BLaER1 treated with 17β-estradiol and CSF1 and Interleukin-3, amounts not matched to agents 10 nM and 100 nM (cell line): ENCODE measurements at regions not wholly inside any gene's neighbourhood (a gene's known extent, or its start where the extent isn't known, plus 50 kb on each side); places are given as distances from the start of the nearest gene placed in this dataset.
"Not testable (repeated sequence)": the region's sequence is repeated elsewhere in the genome, so short reads cannot be mapped to it uniquely, and the experiment has no call there.

Experiments
- H3K27ac ChIP-seq, 11 experiments: shearing (Covaris generic); formaldehyde crosslinking; 2 replicates each; pipeline ENCODE4 v1.8.1; 2022
- H3K27me3 ChIP-seq, 11 experiments: shearing (Covaris generic); formaldehyde crosslinking; 2 replicates each; pipeline ENCODE4 v1.8.1; 2022
- H3K36me3 ChIP-seq, 11 experiments: shearing (Covaris generic); formaldehyde crosslinking; 2 replicates each; pipeline ENCODE4 v1.8.1; 2022
- H3K4me1 ChIP-seq, 10 experiments: shearing (Covaris generic); formaldehyde crosslinking; 2 replicates each; pipeline ENCODE4 v1.8.1; 2022
- H3K4me2 ChIP-seq, 11 experiments: shearing (Covaris generic); formaldehyde crosslinking; 2 replicates each; pipeline ENCODE4 v1.8.1; 2022
- H3K4me3 ChIP-seq, 10 experiments: shearing (Covaris generic); formaldehyde crosslinking; 2 replicates each; pipeline ENCODE4 v1.8.1; 2022
- H3K9ac ChIP-seq, 11 experiments: shearing (Covaris generic); formaldehyde crosslinking; 2 replicates each; pipeline ENCODE4 v1.8.1; 2022
- H3K9me3 ChIP-seq, 11 experiments: shearing (Covaris generic); formaldehyde crosslinking; replicated peaks in 1 of 11; 2 replicates each; pipeline ENCODE4 v1.8.1; 2022
- H4K20me1 ChIP-seq, 11 experiments: shearing (Covaris generic); formaldehyde crosslinking; 2 replicates each; pipeline ENCODE4 v1.8.1; 2022
- Cebpa-rat ChIP-seq, 11 experiments: shearing (Covaris generic); IDR thresholded peaks; 2 replicates each; pipeline ENCODE4 v1.8.1; 2022

- Histone ChIP-seq H3K4me1 (peaks cover 0 to 13% (median 7%) of the 10 kb centered on the region in 10 experiments; a peak in 10 of 20 replicates), H3K4me3 (no peak overlapping the region), H3K27me3 (no peaks in the 10 kb centered on the region), H4K20me1 (no peaks in the 10 kb centered on the region), H3K36me3 (no peaks in the 10 kb centered on the region), H3K9me3 (no peaks in the 10 kb centered on the region), H3K4me2 (no peak overlapping the region), H3K27ac (no peak overlapping the region), H3K9ac (no peak overlapping the region)
- no peak for TF ChIP-seq Cebpa-rat (IDR thresholded peaks at IDR 0.05)
These were observed 256.9 kb upstream of the CNTNAP5 start for GRCh38 chr2:123768233-123768632.

DNA sequence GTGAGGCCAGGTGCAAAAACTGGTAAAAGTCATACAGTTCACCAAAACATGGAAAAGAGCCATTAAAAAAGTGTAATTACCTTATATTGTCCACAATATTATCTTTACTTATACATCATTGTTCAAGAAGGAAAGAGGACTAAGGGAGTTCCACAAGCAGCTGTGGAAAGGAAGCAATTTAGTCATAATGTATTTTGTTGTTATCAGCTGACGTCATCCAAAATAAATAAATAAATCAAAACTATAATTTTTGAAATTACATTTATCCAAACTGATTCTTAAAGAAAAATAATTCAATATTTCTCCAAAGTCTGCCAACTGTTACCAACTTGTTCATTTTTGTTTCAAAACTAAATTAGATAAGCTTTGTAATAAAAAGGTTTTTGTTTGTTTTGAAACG lies 256.1 kb upstream of the CNTNAP5 start:
- Histone ChIP-seq H3K27me3 (no peaks in the 10 kb centered on the region), H3K9me3 (no peaks in the 10 kb centered on the region), H3K36me3 (no peaks in the 10 kb centered on the region), H3K9ac (no peak overlapping the region), H3K27ac (no peak overlapping the region), H3K4me2 (no peak overlapping the region), H3K4me3 (no peak overlapping the region), H4K20me1 (no peaks in the 10 kb centered on the region), H3K4me1 (peaks cover 0 to 13% (median 7%) of the 10 kb centered on the region in 10 experiments; a peak in 10 of 20 replicates)
- TF ChIP-seq Cebpa-rat (IDR thresholded peaks at IDR 0.05): no peak

- H3K27ac ChIP-seq: no peak overlapping the region
- H3K27me3 ChIP-seq: no peaks in the 10 kb centered on the region
- H3K4me2 ChIP-seq: peak overlapping the region in 4 of 11 experiments; percentile 6 to 28 (median 16); a peak in 3 of 22 replicates
- no peaks in the 10 kb centered on the region for H4K20me1 ChIP-seq
- no peaks in the 10 kb centered on the region for H3K36me3 ChIP-seq
- H3K9ac ChIP-seq: no peak overlapping the region
- H3K9me3 ChIP-seq: no peaks in the 10 kb centered on the region
- TF ChIP-seq Cebpa-rat (IDR thresholded peaks at IDR 0.05): no peak
- peaks cover 0 to 13% (median 7%) of the 10 kb centered on the region in 10 experiments; a peak in 10 of 20 replicates for H3K4me1 ChIP-seq
- H3K4me3 ChIP-seq: no peak overlapping the region
These were observed 253.9 kb upstream of the CNTNAP5 start for GRCh38 chr2:123770996-123771720.

- Histone ChIP-seq H3K9ac (no peak overlapping the region), H3K4me1 (peaks cover 0 to 13% (median 7%) of the 10 kb centered on the region in 10 experiments; a peak in 10 of 20 replicates), H3K36me3 (no peaks in the 10 kb centered on the region), H3K27me3 (no peaks in the 10 kb centered on the region), H4K20me1 (no peaks in the 10 kb centered on the region), H3K4me2 (peak overlapping the region in 4 of 11 experiments; percentile 6 to 28 (median 16); a peak in 3 of 22 replicates), H3K27ac (no peak overlapping the region), H3K4me3 (no peak overlapping the region), H3K9me3 (no peaks in the 10 kb centered on the region)
- TF ChIP-seq Cebpa-rat (IDR thresholded peaks at IDR 0.05): no peak
These were observed 253.0 kb upstream of the CNTNAP5 start for GRCh38 chr2:123771928-123772632.

- H3K4me1 ChIP-seq: peaks cover 0 to 2% (median 0%) of the 10 kb centered on the region in 10 experiments; a peak in 3 of 20 replicates
- no peak overlapping the region for H3K4me3 ChIP-seq
- no peak overlapping the region for H3K27ac ChIP-seq
- no peak overlapping the region for H3K4me2 ChIP-seq
- H3K27me3 ChIP-seq: no peaks in the 10 kb centered on the region
- no peaks in the 10 kb centered on the region for H4K20me1 ChIP-seq
- no peaks in the 10 kb centered on the region for H3K9me3 ChIP-seq
- no peaks in the 10 kb centered on the region for H3K36me3 ChIP-seq
- no peak for TF ChIP-seq Cebpa-rat (IDR thresholded peaks at IDR 0.05)
- H3K9ac ChIP-seq: no peak overlapping the region
These were observed 248.0 kb upstream of the CNTNAP5 start for GRCh38 chr2:123777116-123777515.

GRCh38 chr2:123783164-123783563 lies 241.9 kb upstream of the CNTNAP5 start:
- Histone ChIP-seq H3K9me3 (peaks cover 0 to 3% (median 0%) of the 10 kb centered on the region in 11 experiments; a peak in 2 of 22 replicates), H3K4me2 (no peak overlapping the region), H3K4me1 (no peaks in the 10 kb centered on the region), H4K20me1 (no peaks in the 10 kb centered on the region), H3K4me3 (no peak overlapping the region), H3K27ac (no peak overlapping the region), H3K36me3 (no peaks in the 10 kb centered on the region), H3K9ac (no peak overlapping the region), H3K27me3 (no peaks in the 10 kb centered on the region)
- TF ChIP-seq Cebpa-rat (IDR thresholded peaks at IDR 0.05): no peak

DNA sequence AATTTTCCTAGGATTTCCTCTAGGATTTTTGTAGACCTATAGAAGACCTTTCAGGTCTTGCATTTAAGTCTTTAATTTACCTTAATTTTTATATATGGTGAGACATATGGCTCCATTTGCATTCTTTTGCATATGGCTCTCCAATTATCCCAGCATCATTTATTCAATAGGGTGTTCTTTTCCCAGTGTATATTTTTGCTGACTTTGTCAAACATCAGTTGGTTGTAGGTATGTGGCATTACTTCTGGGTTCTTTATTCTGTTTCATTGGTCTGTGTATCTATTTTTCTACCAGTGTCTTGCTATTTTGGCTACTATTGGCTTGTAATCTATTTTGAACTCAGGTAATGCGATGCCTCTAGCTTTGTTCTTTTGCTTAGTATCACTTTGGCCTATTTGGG lies 239.8 kb upstream of the CNTNAP5 start:
- Histone ChIP-seq H4K20me1 (no peaks in the 10 kb centered on the region), H3K27ac (no peak overlapping the region), H3K9ac (no peak overlapping the region), H3K27me3 (no peaks in the 10 kb centered on the region), H3K9me3 (peaks cover 0 to 3% (median 0%) of the 10 kb centered on the region in 11 experiments; a peak in 2 of 22 replicates), H3K4me3 (no peak overlapping the region), H3K4me1 (no peaks in the 10 kb centered on the region), H3K4me2 (no peak overlapping the region), H3K36me3 (no peaks in the 10 kb centered on the region)
- no peak for TF ChIP-seq Cebpa-rat (IDR thresholded peaks at IDR 0.05)

DNA sequence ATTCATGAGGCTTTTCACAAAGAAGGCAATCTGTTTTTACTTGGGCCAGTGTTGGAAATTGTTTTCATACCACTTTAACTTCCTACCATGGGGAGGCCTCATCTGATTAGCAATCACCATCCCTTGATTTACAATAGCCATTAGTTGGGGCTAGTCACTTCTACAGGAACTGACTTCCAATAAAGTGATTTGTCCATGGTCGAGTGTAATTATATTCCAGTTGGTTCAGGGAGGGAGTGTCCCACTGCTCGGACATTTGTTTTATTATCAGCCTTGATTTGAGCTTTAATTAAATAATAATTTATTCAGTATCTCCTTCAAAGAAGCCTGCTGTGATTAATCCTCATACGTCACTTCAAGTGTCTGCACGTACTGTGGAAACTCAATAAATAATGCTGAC lies 233.9 kb upstream of the CNTNAP5 start:
- Histone ChIP-seq H3K27me3 (no peaks in the 10 kb centered on the region), H3K27ac (no peak overlapping the region), H3K9ac (no peak overlapping the region), H3K9me3 (no peaks in the 10 kb centered on the region; a peak in 2 of 22 replicates), H3K4me3 (no peak overlapping the region), H4K20me1 (no peaks in the 10 kb centered on the region), H3K4me2 (no peak overlapping the region), H3K36me3 (no peaks in the 10 kb centered on the region), H3K4me1 (no peaks in the 10 kb centered on the region)
- no peak for TF ChIP-seq Cebpa-rat (IDR thresholded peaks at IDR 0.05)

- TF ChIP-seq Cebpa-rat (IDR thresholded peaks at IDR 0.05): no peak
- Histone ChIP-seq H3K4me3 (no peak overlapping the region), H3K36me3 (no peaks in the 10 kb centered on the region), H3K27ac (no peak overlapping the region), H3K27me3 (no peaks in the 10 kb centered on the region), H3K4me1 (no peaks in the 10 kb centered on the region), H3K9me3 (no peaks in the 10 kb centered on the region), H3K4me2 (no peak overlapping the region), H4K20me1 (no peaks in the 10 kb centered on the region), H3K9ac (no peak overlapping the region)
These were observed 233.4 kb upstream of the CNTNAP5 start for GRCh38 chr2:123791684-123792083.

- not testable (repeated sequence) for H3K9ac ChIP-seq, H4K20me1 ChIP-seq, H3K4me3 ChIP-seq, H3K4me2 ChIP-seq, H3K27ac ChIP-seq, H3K4me1 ChIP-seq, H3K27me3 ChIP-seq, H3K36me3 ChIP-seq
- H3K9me3 ChIP-seq: peaks cover 37 to 57% (median 45%) of the 10 kb centered on the region in 11 experiments
These were observed 221.0 kb upstream of the CNTNAP5 start for GRCh38 chr2:123804126-123804525.

DNA sequence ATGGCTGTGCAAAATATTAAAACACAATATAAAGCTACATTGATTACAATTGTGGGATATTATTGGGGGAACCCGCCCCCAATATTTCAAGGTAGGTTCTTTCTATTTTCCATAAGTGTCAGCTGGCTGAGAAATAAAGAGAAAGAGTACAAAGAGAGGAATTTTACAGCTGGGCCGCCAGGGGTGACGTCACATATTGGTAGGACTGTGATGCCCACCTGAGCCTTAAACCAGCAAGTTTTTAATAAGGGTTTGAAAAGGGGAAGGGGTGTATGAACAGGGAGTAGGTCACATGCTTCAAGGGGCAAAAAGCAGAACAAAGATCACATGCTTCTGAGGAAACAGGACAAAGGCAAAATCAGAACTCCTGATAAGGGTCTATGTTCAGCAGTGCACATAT lies 219.3 kb upstream of the CNTNAP5 start:
- H3K27me3 ChIP-seq, H3K27ac ChIP-seq, H3K4me3 ChIP-seq, H4K20me1 ChIP-seq, H3K36me3 ChIP-seq, H3K9ac ChIP-seq, H3K4me2 ChIP-seq, H3K4me1 ChIP-seq: not testable (repeated sequence)
- H3K9me3 ChIP-seq: peaks cover 37 to 72% (median 51%) of the 10 kb centered on the region in 11 experiments
